Dendritic cell treated with granulocyte-macrophage colony-stimulating factor and Interleukin-4, amounts not matched to agents 40 ng/mL and 50 ng/mL, for 4 days (primary cell): ENCODE measurements at regions not wholly inside any gene's neighbourhood (a gene's known extent, or its start where the extent isn't known, plus 50 kb on each side); places are given as distances from the start of the nearest gene placed in this dataset.
"Not testable (repeated sequence)": the region's sequence is repeated elsewhere in the genome, so short reads cannot be mapped to it uniquely, and the experiment has no call there.

ENCODE experiments used
- H3K27ac Mint-ChIP-seq: one replicate; pipeline ENCODE4 v1.8.0; 2022; ENCODE audit warnings: mild to moderate bottlenecking, mixed read lengths
- H3K27me3 Mint-ChIP-seq: one replicate; pipeline ENCODE4 v1.8.0; 2022; ENCODE audit warnings: mild to moderate bottlenecking, mixed read lengths
- H3K36me3 Mint-ChIP-seq: one replicate; pipeline ENCODE4 v1.8.0; 2022; ENCODE audit warnings: low read depth, mixed read lengths
- H3K4me1 Mint-ChIP-seq: one replicate; pipeline ENCODE4 v1.8.0; 2022; ENCODE audit warnings: low read depth, mixed read lengths
- H3K4me3 Mint-ChIP-seq: one replicate; pipeline ENCODE4 v1.8.0; 2022; ENCODE audit warnings: mild to moderate bottlenecking, moderate library complexity, mixed read lengths
- H3K9me3 Mint-ChIP-seq: one replicate; pipeline ENCODE4 v1.8.0; 2022; ENCODE audit warnings: mixed read lengths
- intact Hi-C: fragments of 100-400 bp; cut with micrococcal nuclease; formaldehyde crosslinking; loops from one replicate; pipeline ENCODE4 v1.15.0; 2022

GRCh38 chr13:89468081-89468480, 1796.9 kb downstream of the SLITRK5 start:
- Mint-ChIP-seq H3K36me3 (no peaks in the 10 kb centered on the region), H3K27ac (no peak overlapping the region), H3K27me3 (no peaks in the 10 kb centered on the region), H3K4me1 (no peaks in the 10 kb centered on the region), H3K9me3 (peaks cover 50% of the 10 kb centered on the region), H3K4me3 (no peak overlapping the region)
- intact Hi-C loops: no loop called here

- Mint-ChIP-seq H3K27me3 (no peaks in the 10 kb centered on the region), H3K36me3 (no peaks in the 10 kb centered on the region), H3K4me1 (no peaks in the 10 kb centered on the region), H3K4me3 (no peak overlapping the region), H3K9me3 (peaks cover 68% of the 10 kb centered on the region), H3K27ac (no peak overlapping the region)
- intact Hi-C loops: no loop called here
Measured at GRCh38 chr13:89470901-89471300, 1799.7 kb downstream of the SLITRK5 start.

- intact Hi-C loops: no loop called here
- no peaks in the 10 kb centered on the region for H3K4me1 Mint-ChIP-seq
- no peaks in the 10 kb centered on the region for H3K27me3 Mint-ChIP-seq
- H3K36me3 Mint-ChIP-seq: no peaks in the 10 kb centered on the region
- peaks cover 68% of the 10 kb centered on the region for H3K9me3 Mint-ChIP-seq
- no peak overlapping the region for H3K4me3 Mint-ChIP-seq
- H3K27ac Mint-ChIP-seq: no peak overlapping the region
Measured at GRCh38 chr13:89474432-89474831, 1803.3 kb downstream of the SLITRK5 start.

- Mint-ChIP-seq H3K9me3 (peaks cover 11% of the 10 kb centered on the region), H3K36me3 (no peaks in the 10 kb centered on the region), H3K4me3 (no peak overlapping the region), H3K27ac (no peak overlapping the region), H3K27me3 (no peaks in the 10 kb centered on the region), H3K4me1 (no peaks in the 10 kb centered on the region)
- intact Hi-C loops: no loop called here
Measured at GRCh38 chr13:89486065-89486464, 1814.9 kb downstream of the SLITRK5 start.

- H3K9me3 Mint-ChIP-seq: peaks cover 18% of the 10 kb centered on the region
- H3K27ac Mint-ChIP-seq: no peak overlapping the region
- no peaks in the 10 kb centered on the region for H3K27me3 Mint-ChIP-seq
- intact Hi-C loops: no loop called here
- no peak overlapping the region for H3K4me3 Mint-ChIP-seq
- no peaks in the 10 kb centered on the region for H3K4me1 Mint-ChIP-seq
- no peaks in the 10 kb centered on the region for H3K36me3 Mint-ChIP-seq
Measured at GRCh38 chr13:89486709-89487108, 1815.5 kb downstream of the SLITRK5 start.

GRCh38 chr13:89490661-89491060, 1819.5 kb downstream of the SLITRK5 start:
- intact Hi-C loops: no loop called here
- no peaks in the 10 kb centered on the region for H3K4me1 Mint-ChIP-seq
- H3K9me3 Mint-ChIP-seq: peaks cover 25% of the 10 kb centered on the region
- H3K4me3 Mint-ChIP-seq: no peak overlapping the region
- H3K27me3 Mint-ChIP-seq: no peaks in the 10 kb centered on the region
- no peaks in the 10 kb centered on the region for H3K36me3 Mint-ChIP-seq
- H3K27ac Mint-ChIP-seq: no peak overlapping the region

GRCh38 chr13:89496478-89496877, 1825.3 kb downstream of the SLITRK5 start:
- no peaks in the 10 kb centered on the region for H3K27me3 Mint-ChIP-seq
- no peaks in the 10 kb centered on the region for H3K4me1 Mint-ChIP-seq
- peaks cover 36% of the 10 kb centered on the region for H3K9me3 Mint-ChIP-seq
- H3K4me3 Mint-ChIP-seq: no peak overlapping the region
- no peak overlapping the region for H3K27ac Mint-ChIP-seq
- no peaks in the 10 kb centered on the region for H3K36me3 Mint-ChIP-seq
- intact Hi-C loops: no loop called here

- Mint-ChIP-seq H3K36me3 (no peaks in the 10 kb centered on the region), H3K27ac (no peak overlapping the region), H3K9me3 (peaks cover 26% of the 10 kb centered on the region), H3K4me3 (no peak overlapping the region), H3K27me3 (no peaks in the 10 kb centered on the region), H3K4me1 (no peaks in the 10 kb centered on the region)
- intact Hi-C loops: no loop called here
Measured at GRCh38 chr13:89497658-89498057, 1826.5 kb downstream of the SLITRK5 start.

GRCh38 chr13:89502286-89502685, 1831.1 kb downstream of the SLITRK5 start:
- no peaks in the 10 kb centered on the region for H3K4me1 Mint-ChIP-seq
- no peaks in the 10 kb centered on the region for H3K27me3 Mint-ChIP-seq
- H3K27ac Mint-ChIP-seq: no peak overlapping the region
- peaks cover 19% of the 10 kb centered on the region for H3K9me3 Mint-ChIP-seq
- no peak overlapping the region for H3K4me3 Mint-ChIP-seq
- intact Hi-C loops: no loop called here
- H3K36me3 Mint-ChIP-seq: no peaks in the 10 kb centered on the region

GRCh38 chr13:89514534-89515312, 1832.8 kb upstream of the MIR17HG start:
- peaks cover 35% of the 10 kb centered on the region for H3K9me3 Mint-ChIP-seq
- H3K36me3 Mint-ChIP-seq: no peaks in the 10 kb centered on the region
- no peaks in the 10 kb centered on the region for H3K27me3 Mint-ChIP-seq
- intact Hi-C loops: no loop called here
- H3K4me3 Mint-ChIP-seq: no peak overlapping the region
- H3K27ac Mint-ChIP-seq: no peak overlapping the region
- H3K4me1 Mint-ChIP-seq: no peaks in the 10 kb centered on the region

GRCh38 chr13:89515948-89516347, 1831.5 kb upstream of the MIR17HG start:
- Mint-ChIP-seq H3K36me3 (no peaks in the 10 kb centered on the region), H3K27me3 (no peaks in the 10 kb centered on the region), H3K9me3 (peaks cover 38% of the 10 kb centered on the region), H3K27ac (no peak overlapping the region), H3K4me3 (no peak overlapping the region), H3K4me1 (no peaks in the 10 kb centered on the region)
- intact Hi-C loops: no loop called here

GRCh38 chr13:89518289-89519077, 1829.0 kb upstream of the MIR17HG start:
- H3K9me3 Mint-ChIP-seq: peaks cover 43% of the 10 kb centered on the region
- no peak overlapping the region for H3K4me3 Mint-ChIP-seq
- no peaks in the 10 kb centered on the region for H3K4me1 Mint-ChIP-seq
- H3K27me3 Mint-ChIP-seq: no peaks in the 10 kb centered on the region
- H3K36me3 Mint-ChIP-seq: no peaks in the 10 kb centered on the region
- intact Hi-C loops: no loop called here
- H3K27ac Mint-ChIP-seq: no peak overlapping the region

- Mint-ChIP-seq H3K9me3 (peaks cover 40% of the 10 kb centered on the region), H3K4me1 (no peaks in the 10 kb centered on the region), H3K27ac (no peak overlapping the region), H3K36me3 (no peaks in the 10 kb centered on the region), H3K4me3 (no peak overlapping the region), H3K27me3 (no peaks in the 10 kb centered on the region)
- intact Hi-C loops: no loop called here
Measured at GRCh38 chr13:89520468-89520867, 1827.0 kb upstream of the MIR17HG start.

- H3K4me3 Mint-ChIP-seq, H3K4me1 Mint-ChIP-seq, intact Hi-C loops, H3K27me3 Mint-ChIP-seq, H3K36me3 Mint-ChIP-seq, H3K27ac Mint-ChIP-seq: not testable (repeated sequence)
- H3K9me3 Mint-ChIP-seq: peaks cover 46% of the 10 kb centered on the region
Measured at GRCh38 chr13:89521672-89522071, 1825.8 kb upstream of the MIR17HG start.
